ENCODE measurements at regions not wholly inside any gene's neighbourhood (a gene's known extent, or its start where the extent isn't known, plus 50 kb on each side); places are given as distances from the start of the nearest gene placed in this dataset.

GRCh38 chr15:70443486-70444273 is 319.7 kb downstream of the UACA start:
- DNase-seq (ENCODE audit: low spot score): no peak

DNA sequence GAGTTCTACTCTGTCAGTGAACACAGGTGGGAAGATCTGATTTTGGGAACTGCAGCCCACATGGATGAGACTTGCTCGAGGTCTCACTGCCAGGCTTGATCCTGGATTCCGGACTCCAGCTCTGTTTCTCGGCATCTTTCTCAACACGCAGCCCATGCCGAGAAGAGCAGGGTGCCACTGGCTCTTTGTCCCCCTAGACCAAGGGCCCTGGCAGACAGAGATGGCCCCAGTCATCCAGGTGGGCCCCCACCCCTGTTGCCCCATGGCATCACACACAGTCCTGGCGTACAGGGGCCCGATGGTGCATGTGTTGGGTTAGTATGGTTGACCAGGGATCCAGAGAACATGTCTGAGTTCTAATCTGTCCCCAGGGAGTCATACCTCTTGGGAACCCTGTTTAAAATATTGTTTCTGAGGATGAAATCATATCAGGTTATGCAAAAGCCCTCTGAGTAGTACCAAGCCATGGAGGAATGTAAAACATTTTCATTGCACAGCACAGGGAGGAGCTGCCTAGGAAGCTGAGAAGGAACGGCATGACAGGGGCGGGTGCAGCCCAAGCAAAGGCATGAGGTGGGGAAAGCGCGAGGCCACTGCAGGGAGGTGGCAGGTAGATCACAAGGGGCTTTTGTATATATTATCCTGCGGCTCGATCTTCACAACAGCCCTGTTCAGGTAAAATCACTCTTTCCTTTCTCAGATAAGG is 320.6 kb downstream of the UACA start:
- no peak for DNase-seq (ENCODE audit: low spot score)

DNA sequence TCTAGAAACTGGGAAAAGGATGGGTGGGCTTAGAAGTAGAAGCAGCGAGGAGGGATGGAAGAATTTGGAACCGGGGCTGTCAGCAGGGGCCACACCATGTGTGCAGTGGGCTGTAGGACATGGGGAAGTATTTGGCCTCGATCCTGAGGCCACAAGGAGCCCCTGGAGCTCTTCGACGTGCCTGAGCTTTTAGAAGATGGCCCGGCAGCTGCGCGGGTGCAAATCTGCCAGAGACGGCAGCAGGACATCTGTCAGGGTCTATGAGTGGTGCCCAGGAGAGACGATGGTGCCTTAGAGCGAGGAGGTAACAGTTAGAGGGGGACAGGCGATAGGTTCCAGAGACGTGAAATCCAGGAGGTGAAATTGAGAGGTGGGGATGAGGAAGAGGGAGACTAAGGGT is 321.1 kb downstream of the UACA start:
- no peak for DNase-seq (ENCODE audit: low spot score)

DNA sequence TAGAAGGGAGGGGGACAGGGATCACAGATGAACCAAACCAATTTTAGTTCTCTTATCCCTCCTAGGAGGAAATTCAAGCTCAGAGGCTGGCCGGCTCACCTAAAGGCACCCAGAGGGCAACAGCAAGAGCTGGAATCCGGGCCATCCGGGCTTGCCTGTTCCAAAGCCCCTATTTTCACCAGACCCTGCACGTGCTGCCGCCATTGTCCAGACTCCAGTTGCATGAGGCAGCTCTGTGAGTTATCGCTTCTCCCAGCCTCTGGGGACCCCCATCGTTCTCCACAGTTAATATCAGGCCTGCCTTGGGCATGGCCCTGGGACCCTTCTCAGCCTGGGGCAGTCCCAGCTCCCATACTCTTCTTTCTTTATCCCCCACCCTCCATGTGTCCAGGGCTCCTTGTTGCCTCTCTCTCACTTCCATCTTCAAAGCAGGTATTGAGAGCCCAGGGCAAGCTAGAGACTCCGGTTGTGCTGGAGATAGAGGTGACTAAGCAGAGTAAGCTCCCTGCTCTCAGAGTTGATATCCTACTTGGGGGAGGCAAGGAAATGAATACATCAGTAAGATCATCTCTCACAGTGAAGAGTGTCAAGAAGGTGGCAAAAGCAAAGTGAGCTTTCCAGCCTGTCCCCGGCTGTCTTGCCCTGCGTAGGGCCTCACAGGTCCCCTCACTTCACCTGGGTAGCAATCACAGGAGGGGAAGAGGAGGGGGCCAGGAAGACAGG is 322.8 kb downstream of the UACA start:
- DNase-seq (ENCODE audit: low spot score): no peak

GRCh38 chr15:70439880-70440279 is 323.5 kb downstream of the UACA start:
- no peak for DNase-seq (ENCODE audit: low spot score)

DNA sequence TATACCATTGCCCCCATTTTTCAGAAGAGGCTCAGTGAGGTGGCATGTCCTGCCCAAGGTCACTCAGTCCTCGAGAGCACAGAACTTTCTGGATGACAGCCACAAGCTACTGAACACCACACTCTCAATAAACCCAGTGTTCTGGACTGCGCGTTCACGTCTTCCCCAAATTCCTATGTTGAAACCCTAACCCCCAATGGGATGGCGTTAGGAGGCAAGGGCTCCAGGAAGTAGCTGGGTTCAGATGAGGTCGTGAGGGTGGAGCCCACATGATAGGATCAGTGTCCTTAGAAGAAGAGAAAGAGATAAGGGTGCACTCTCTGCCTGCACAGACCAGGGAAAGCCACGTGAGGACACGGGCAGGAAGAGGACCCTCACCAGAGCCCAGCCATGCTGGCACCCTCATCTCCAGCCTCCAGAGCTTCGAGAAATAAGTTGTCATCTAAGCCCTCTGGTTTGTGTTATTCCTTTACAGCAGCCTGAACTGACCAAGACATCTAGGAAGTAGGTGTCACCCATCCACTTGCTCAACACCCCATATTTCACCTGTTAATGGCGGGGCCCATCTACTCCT is 324.0 kb downstream of the UACA start:
- DNase-seq (ENCODE audit: low spot score): no peak

DNA sequence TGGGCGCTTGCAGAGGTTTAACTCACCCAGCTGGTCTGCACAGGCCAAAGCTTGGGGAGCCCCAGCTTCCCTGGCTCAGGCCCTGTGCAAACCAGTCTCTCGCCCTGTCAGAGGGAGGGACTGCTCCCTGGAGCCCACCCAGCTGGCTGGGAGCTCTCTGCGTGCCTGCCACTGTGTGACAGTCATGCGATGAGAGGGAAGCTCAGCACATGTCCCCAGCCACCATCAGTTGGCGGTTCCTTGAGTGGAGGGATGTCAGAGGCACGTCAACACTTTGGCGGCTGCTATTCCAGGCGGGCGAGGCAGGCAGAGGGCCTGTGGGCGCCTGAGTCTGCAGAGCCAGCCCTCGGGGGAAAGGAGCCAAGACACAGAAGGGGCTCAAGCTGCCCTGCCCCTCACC is 324.6 kb downstream of the UACA start:
- DNase-seq (ENCODE audit: low spot score): no peak

GRCh38 chr15:70437882-70438451 is 325.4 kb downstream of the UACA start:
- no peak for DNase-seq (ENCODE audit: low spot score)

DNA sequence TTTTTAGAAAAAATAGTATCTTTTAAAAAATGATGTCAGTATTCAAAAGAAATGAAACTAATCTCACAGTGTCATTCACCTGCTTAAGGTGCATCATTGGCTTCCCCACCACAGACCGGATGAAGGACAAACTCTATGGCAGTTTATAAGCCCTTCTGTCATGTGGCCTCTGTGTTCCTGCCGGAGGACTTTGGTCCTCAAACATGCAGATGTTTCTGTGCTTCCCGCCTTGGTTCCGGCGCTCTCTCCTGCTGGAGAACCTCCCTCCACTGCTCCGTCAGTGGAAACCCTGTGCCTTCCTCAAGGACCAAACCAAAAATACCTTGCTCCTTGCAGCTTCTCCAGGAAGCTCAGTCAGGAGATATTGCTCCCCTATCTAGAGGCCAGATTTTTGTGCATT is 326.3 kb downstream of the UACA start:
- DNase-seq (ENCODE audit: low spot score): no peak

- no peak for DNase-seq (ENCODE audit: low spot score)
Measured at GRCh38 chr15:70436428-70436827, 326.9 kb downstream of the UACA start.

DNA sequence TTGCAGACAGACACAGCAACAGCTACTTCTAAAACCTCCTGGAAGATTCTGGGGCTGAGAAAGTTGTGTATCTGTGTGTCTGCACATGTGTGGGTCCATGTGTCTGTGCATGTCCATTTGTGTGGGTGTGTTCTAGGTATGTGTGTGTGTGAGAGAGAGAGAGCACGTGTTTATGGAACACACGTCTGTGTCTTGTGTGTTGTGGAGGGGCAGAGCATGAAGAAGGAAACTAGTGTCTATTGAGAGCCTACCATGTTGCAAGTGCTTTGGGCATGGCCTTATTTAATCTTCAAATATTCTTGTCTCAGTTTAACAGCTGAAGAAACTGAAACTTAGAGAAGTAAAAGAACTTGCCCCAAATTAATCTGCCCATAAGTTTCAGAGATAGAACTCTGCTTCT is 327.5 kb downstream of the UACA start:
- no peak for DNase-seq (ENCODE audit: low spot score)

GRCh38 chr15:70435369-70435768 is 328.0 kb downstream of the UACA start:
- DNase-seq (ENCODE audit: low spot score): no peak

GRCh38 chr15:70433586-70434324 is 329.6 kb downstream of the UACA start:
- DNase-seq (ENCODE audit: low spot score): no peak

GRCh38 chr15:70432924-70433495 is 330.3 kb downstream of the UACA start:
- no peak for DNase-seq (ENCODE audit: low spot score)

GRCh38 chr15:70431854-70432253 is 331.5 kb downstream of the UACA start:
- no peak for DNase-seq (ENCODE audit: low spot score)

DNA sequence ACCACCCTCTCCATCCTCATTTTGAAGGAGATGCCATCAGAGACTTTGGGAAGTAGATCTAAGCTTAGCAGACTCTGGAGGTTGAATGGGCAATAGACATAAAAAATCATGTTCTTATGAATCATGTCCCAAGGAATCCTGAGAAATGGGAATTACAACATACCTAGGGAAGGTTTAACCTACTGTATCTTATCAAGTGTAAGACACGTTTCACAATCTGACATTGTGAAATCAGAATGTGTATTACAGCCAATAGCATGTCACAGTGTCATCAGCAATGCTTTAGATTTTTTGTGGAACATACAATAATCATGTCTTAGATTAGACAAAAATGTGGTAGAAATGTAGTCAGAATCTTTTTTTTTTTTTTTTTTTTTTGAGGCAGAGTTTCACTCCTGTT is 332.4 kb upstream of the TLE3 start:
- DNase-seq (ENCODE audit: low spot score): no peak

GRCh38 chr15:70429056-70429722 is 331.5 kb upstream of the TLE3 start:
- no peak for DNase-seq (ENCODE audit: low spot score)

DNA sequence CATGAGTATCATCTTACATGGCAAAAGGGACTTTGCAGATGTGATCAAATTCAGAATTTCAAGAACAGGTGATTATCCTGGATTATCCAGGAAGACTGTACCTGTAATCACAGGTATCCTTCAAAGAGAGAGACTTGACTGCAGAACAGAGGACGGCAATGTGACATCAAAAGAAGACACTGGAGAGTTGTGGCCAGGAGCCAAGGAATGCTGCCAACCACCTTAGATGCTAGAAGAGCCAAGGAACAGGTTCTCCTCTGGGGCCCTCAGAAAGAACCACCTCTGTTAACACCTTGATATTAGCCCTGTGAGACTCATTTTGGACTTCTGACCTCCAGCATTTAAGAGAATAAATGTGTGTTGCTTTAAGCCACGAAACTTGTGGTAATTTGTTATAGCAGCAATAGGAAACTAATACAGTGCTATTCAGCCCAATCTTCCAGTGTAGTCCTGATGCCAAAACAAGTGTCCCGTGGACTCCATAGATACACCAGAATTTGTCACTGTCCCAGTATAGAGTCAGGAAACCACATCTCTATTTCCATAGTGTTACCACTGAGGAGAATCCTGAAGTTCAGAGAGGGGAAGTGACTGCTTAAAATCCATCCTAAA is 330.6 kb upstream of the TLE3 start:
- DNase-seq (ENCODE audit: low spot score): no peak

- no peak for DNase-seq (ENCODE audit: low spot score)
Measured at GRCh38 chr15:70427167-70428120, 329.7 kb upstream of the TLE3 start.
